AG04449 (cell line): ENCODE measurements at regions not wholly inside any gene's neighbourhood (a gene's known extent, or its start where the extent isn't known, plus 50 kb on each side); places are given as distances from the start of the nearest gene placed in this dataset.

Experiments
- CTCF ChIA-PET: fragments of 350-600 bp; formaldehyde crosslinking; extraction: SDS; loops from one replicate; lab custom pipeline; 2021; ENCODE audit warnings: antibody characterized with exemption; lab: Yijun Ruan, JAX
- POLR2A ChIA-PET: fragments of 400-600, 350-600 bp; formaldehyde crosslinking; extraction: SDS; loops from one replicate; lab custom pipeline; 2020; ENCODE audit warnings: antibody characterized with exemption, inconsistent platforms; lab: Yijun Ruan, JAX
- DNase-seq: peaks from one replicate; pipeline ENCODE4 v3.0.0-alpha.2; 2010; ENCODE audit warnings: low read depth, low spot score
- H3K4me3 ChIP-seq: 2 replicates; pipeline ENCODE4 v1.5.1; 2011; ENCODE audit warnings: low read depth, mild to moderate bottlenecking, control low read depth, low read length
- CTCF ChIP-seq: IDR thresholded peaks from one replicate; pipeline ENCODE4 v1.5.1; 2011; ENCODE audit warnings: mild to moderate bottlenecking, moderate library complexity, low read length, control low read depth, inconsistent platforms; ENCODE audit not compliant: insufficient read depth; ENCODE audit errors: missing control alignments

DNA sequence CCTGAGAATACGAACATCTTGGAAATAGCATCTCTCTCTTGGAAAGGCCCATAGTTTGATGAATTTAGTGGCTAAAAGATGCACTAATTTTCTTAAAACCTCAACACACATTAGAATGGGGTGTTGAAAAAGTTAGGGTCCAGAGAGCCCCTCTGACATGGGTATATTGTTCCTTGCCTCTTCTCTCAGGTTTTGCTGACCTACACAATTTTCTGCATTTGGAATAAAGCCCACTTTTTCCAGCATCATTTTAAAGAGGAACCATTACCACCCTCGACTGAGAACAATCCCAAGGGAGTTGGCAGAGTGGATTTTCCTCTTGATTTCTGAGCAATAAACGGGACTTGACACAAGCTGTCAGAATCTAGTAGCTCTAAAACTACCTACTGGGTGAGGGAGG is 156.1 kb downstream of the PMP22 start:
- no peak for TF ChIP-seq CTCF
- ChIA-PET CTCF (no interaction called here), POLR2A (no interaction called here)
- DNase-seq: no peak
- no peak overlapping the region for H3K4me3 ChIP-seq

- DNase-seq: no peak
- no peak overlapping the region for H3K4me3 ChIP-seq
- CTCF ChIA-PET: interaction anchor here (1.1 kb wide), 1 partner anchor 14 kb away, joined by 3 read pairs; no protein-coding TSS in a partner anchor
- TF ChIP-seq CTCF: no peak
- POLR2A ChIA-PET: no interaction called here
These were observed 158.6 kb downstream of the PMP22 start for GRCh38 chr17:15106540-15106939.

DNA sequence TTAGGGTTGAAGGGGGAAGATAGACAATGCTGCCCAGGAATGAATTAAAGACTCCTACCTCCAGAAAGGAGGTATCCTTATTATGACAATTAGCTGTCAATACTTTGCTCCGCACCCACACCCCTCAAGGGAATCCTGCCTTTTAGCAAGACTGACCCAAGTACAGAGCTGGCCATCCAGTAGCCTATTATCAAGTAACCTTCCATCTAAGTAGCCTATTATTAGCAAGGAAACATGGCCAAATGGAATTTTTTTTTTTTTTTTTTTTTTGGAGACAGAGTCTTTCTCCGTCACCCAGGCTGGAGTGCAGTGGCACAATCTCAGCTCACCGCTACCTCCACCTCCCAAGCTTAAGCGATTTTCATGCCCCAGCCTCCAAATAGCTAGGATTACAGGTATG is 161.3 kb downstream of the PMP22 start:
- TF ChIP-seq CTCF: no peak
- POLR2A ChIA-PET: no interaction called here
- no peak overlapping the region for H3K4me3 ChIP-seq
- no peak for DNase-seq
- CTCF ChIA-PET: interaction anchor here (0.9 kb wide), 1 partner anchor 12 kb away, joined by 3 read pairs; no protein-coding TSS in a partner anchor

DNA sequence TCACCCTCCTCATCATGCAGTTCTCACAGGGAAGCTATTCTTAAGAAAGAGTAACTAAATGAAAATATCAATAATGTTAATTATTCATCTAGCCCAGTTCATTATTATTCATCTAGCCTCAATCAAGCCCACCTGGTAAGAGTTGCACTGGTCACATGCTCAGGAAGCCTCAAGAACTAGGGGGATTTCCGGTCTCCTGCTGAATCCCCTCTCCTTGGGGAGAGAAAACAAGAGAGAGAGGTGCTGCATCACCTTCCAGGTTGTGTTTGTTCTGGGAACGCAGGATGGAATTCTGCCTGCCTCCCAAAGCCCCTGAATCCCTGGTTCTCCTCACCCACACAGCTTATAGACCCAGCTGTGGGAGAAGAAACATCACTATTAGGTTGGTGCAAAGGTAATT is 164.0 kb downstream of the PMP22 start:
- DNase-seq: no peak
- POLR2A ChIA-PET: no interaction called here
- CTCF ChIA-PET: no interaction called here
- no peak for TF ChIP-seq CTCF
- no peak overlapping the region for H3K4me3 ChIP-seq

DNA sequence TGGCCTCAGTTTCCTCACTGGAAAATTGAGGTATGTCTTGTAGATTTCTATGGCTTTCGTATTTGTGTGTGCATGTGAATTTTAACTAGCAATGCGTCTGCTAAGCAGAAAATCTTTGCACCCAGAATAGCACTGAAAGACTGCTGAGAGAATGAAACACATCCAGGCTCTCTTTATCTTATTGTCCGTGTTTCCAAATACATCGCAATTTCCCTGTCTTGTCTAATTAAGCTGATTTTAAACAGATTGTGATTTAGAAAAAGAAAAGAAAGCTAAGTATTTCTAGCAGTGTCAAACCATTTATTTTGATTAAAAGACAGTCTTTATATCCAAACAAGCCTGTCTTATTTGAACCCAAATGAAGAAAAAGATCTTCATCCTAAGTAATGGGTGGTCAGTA is 168.6 kb downstream of the PMP22 start:
- no peak overlapping the region for H3K4me3 ChIP-seq
- no peak for TF ChIP-seq CTCF
- CTCF ChIA-PET: no interaction called here
- no peak for DNase-seq
- POLR2A ChIA-PET: no interaction called here

GRCh38 chr17:15095935-15096334 is 169.2 kb downstream of the PMP22 start:
- POLR2A ChIA-PET: no interaction called here
- CTCF ChIA-PET: no interaction called here

More at GRCh38 chr17:15095935-15096334, 169.2 kb downstream of the PMP22 start:
- DNase-seq: no peak
- TF ChIP-seq CTCF: no peak
- H3K4me3 ChIP-seq: no peak overlapping the region
